DND-41 (cell line): ENCODE measurements at regions not wholly inside any gene's neighbourhood (a gene's known extent, or its start where the extent isn't known, plus 50 kb on each side); places are given as distances from the start of the nearest gene placed in this dataset.

Experiments
- CTCF ChIP-seq: IDR thresholded peaks from 2 replicates; pipeline ENCODE4 v1.5.1; 2012; ENCODE audit warnings: borderline replicate concordance, low read length, moderate library complexity, mild to moderate bottlenecking; ENCODE audit not compliant: poor library complexity, severe bottlenecking; ENCODE audit errors: extremely low read depth
- EZH2 ChIP-seq: IDR thresholded peaks from 3 replicates; pipeline ENCODE4 v1.6.1; 2012; ENCODE audit warnings: borderline replicate concordance, low read depth, mild to moderate bottlenecking, moderate library complexity, low read length, inconsistent platforms; ENCODE audit not compliant: severe bottlenecking

DNA sequence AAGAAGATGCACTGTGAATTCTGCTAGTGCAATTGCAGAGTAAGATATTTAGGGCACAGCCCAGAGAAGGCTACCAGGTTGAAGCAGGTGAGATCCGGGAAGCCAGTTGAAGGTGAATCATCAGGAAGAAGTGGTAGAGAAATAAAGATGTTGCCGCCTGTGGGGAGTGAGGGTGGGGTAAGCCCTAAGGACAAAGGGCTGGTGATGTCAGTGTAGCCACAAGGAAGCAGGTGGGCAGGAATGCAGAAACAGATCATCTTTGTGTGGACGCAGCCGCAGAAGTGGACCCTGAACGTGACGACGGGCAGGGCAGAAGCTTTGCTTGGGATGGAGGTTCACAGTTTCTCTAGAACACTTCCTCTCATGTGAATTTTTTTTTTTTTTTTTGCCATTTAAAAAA lies 164.2 kb downstream of the ACTL7B start:
- TF ChIP-seq CTCF (no peak), EZH2 (no peak)
